Activated T-helper 1 cell treated with anti-CD3 and anti-CD28 coated beads, Interleukin-12 subunit alpha, Interleukin-12 subunit beta, Interleukin-2, Interleukin-4 antibody, amounts not matched to agents 30 ng/mL and 10 ng/mL and 1 ng/mL, durations not matched to agents 14 hours and 24 hours and 36 hours (primary cell): ENCODE measurements at regions not wholly inside any gene's neighbourhood (a gene's known extent, or its start where the extent isn't known, plus 50 kb on each side); places are given as distances from the start of the nearest gene placed in this dataset.

Experiments
- DNase-seq: peaks from one replicate; pipeline ENCODE4 v3.0.0; 2021; ENCODE audit warnings: low spot score
- H3K27ac Mint-ChIP-seq: one replicate; pipeline ENCODE4 v1.8.0; 2021; ENCODE audit warnings: mild to moderate bottlenecking, mixed read lengths
- H3K27me3 Mint-ChIP-seq: one replicate; pipeline ENCODE4 v1.8.0; 2022; ENCODE audit warnings: mild to moderate bottlenecking, moderate library complexity, mixed read lengths; ENCODE audit not compliant: insufficient read depth
- H3K36me3 Mint-ChIP-seq: one replicate; pipeline ENCODE4 v1.8.0; 2021; ENCODE audit warnings: low read depth, mixed read lengths
- H3K4me1 Mint-ChIP-seq: one replicate; pipeline ENCODE4 v1.8.0; 2021; ENCODE audit warnings: low read depth, mixed read lengths
- H3K4me3 Mint-ChIP-seq: one replicate; pipeline ENCODE4 v1.8.0; 2021; ENCODE audit warnings: mild to moderate bottlenecking, moderate library complexity, mixed read lengths
- H3K9me3 Mint-ChIP-seq: one replicate; pipeline ENCODE4 v1.8.0; 2021; ENCODE audit warnings: mixed read lengths
- intact Hi-C: fragments of 100-400 bp; cut with micrococcal nuclease; formaldehyde crosslinking; loops from one replicate; pipeline ENCODE4 v1.15.1; 2024

- Mint-ChIP-seq H3K27me3 (peaks cover 11% of the 10 kb centered on the region), H3K27ac (no peak overlapping the region), H3K4me1 (no peaks in the 10 kb centered on the region), H3K4me3 (no peak overlapping the region), H3K9me3 (no peaks in the 10 kb centered on the region), H3K36me3 (no peaks in the 10 kb centered on the region)
- intact Hi-C loops: no loop called here
- DNase-seq: no peak
Measured at GRCh38 chr10:128337860-128338378, 211.7 kb upstream of the MKI67 start.

GRCh38 chr10:128338951-128339350, 212.7 kb upstream of the MKI67 start:
- no peak overlapping the region for H3K4me3 Mint-ChIP-seq
- intact Hi-C loops: no loop called here
- no peaks in the 10 kb centered on the region for H3K9me3 Mint-ChIP-seq
- no peak overlapping the region for H3K27ac Mint-ChIP-seq
- H3K4me1 Mint-ChIP-seq: no peaks in the 10 kb centered on the region
- peaks cover 18% of the 10 kb centered on the region for H3K27me3 Mint-ChIP-seq
- no peak for DNase-seq
- H3K36me3 Mint-ChIP-seq: no peaks in the 10 kb centered on the region

- Mint-ChIP-seq H3K4me3 (no peak overlapping the region), H3K9me3 (no peaks in the 10 kb centered on the region), H3K4me1 (no peaks in the 10 kb centered on the region), H3K27me3 (peaks cover 18% of the 10 kb centered on the region), H3K36me3 (no peaks in the 10 kb centered on the region), H3K27ac (no peak overlapping the region)
- no peak for DNase-seq
- intact Hi-C loops: no loop called here
Measured at GRCh38 chr10:128339753-128340152, 213.5 kb upstream of the MKI67 start.

GRCh38 chr10:128345353-128345752, 219.1 kb upstream of the MKI67 start:
- no peaks in the 10 kb centered on the region for H3K9me3 Mint-ChIP-seq
- H3K36me3 Mint-ChIP-seq: no peaks in the 10 kb centered on the region
- peaks cover 30% of the 10 kb centered on the region for H3K27me3 Mint-ChIP-seq
- no peaks in the 10 kb centered on the region for H3K4me1 Mint-ChIP-seq
- H3K4me3 Mint-ChIP-seq: no peak overlapping the region
- intact Hi-C loops: no loop called here
- H3K27ac Mint-ChIP-seq: no peak overlapping the region
- no peak for DNase-seq

GRCh38 chr10:128360783-128361182, 234.6 kb upstream of the MKI67 start:
- H3K27ac Mint-ChIP-seq: no peak overlapping the region
- H3K9me3 Mint-ChIP-seq: no peaks in the 10 kb centered on the region
- DNase-seq: no peak
- no peaks in the 10 kb centered on the region for H3K36me3 Mint-ChIP-seq
- H3K4me1 Mint-ChIP-seq: no peaks in the 10 kb centered on the region
- intact Hi-C loops: no loop called here
- H3K27me3 Mint-ChIP-seq: peaks cover 3% of the 10 kb centered on the region
- H3K4me3 Mint-ChIP-seq: no peak overlapping the region

GRCh38 chr10:128361487-128361886, 235.3 kb upstream of the MKI67 start:
- no peaks in the 10 kb centered on the region for H3K9me3 Mint-ChIP-seq
- intact Hi-C loops: no loop called here
- no peak for DNase-seq
- no peak overlapping the region for H3K4me3 Mint-ChIP-seq
- no peaks in the 10 kb centered on the region for H3K4me1 Mint-ChIP-seq
- no peak overlapping the region for H3K27ac Mint-ChIP-seq
- H3K36me3 Mint-ChIP-seq: no peaks in the 10 kb centered on the region
- peaks cover 3% of the 10 kb centered on the region for H3K27me3 Mint-ChIP-seq

GRCh38 chr10:128362514-128362913, 236.3 kb upstream of the MKI67 start:
- Mint-ChIP-seq H3K36me3 (no peaks in the 10 kb centered on the region), H3K9me3 (no peaks in the 10 kb centered on the region), H3K27me3 (peaks cover 3% of the 10 kb centered on the region), H3K4me3 (no peak overlapping the region), H3K4me1 (no peaks in the 10 kb centered on the region), H3K27ac (no peak overlapping the region)
- DNase-seq: no peak
- intact Hi-C loops: no loop called here

GRCh38 chr10:128364631-128365030, 238.4 kb upstream of the MKI67 start:
- Mint-ChIP-seq H3K36me3 (no peaks in the 10 kb centered on the region), H3K27ac (no peak overlapping the region), H3K4me1 (no peaks in the 10 kb centered on the region), H3K9me3 (no peaks in the 10 kb centered on the region), H3K4me3 (no peak overlapping the region), H3K27me3 (peaks cover 3% of the 10 kb centered on the region)
- DNase-seq: no peak
- intact Hi-C loops: no loop called here

GRCh38 chr10:128365156-128365725, 239.0 kb upstream of the MKI67 start:
- H3K27ac Mint-ChIP-seq: no peak overlapping the region
- H3K9me3 Mint-ChIP-seq: no peaks in the 10 kb centered on the region
- no peak for DNase-seq
- H3K4me1 Mint-ChIP-seq: no peaks in the 10 kb centered on the region
- intact Hi-C loops: no loop called here
- no peak overlapping the region for H3K4me3 Mint-ChIP-seq
- H3K27me3 Mint-ChIP-seq: peaks cover 3% of the 10 kb centered on the region
- no peaks in the 10 kb centered on the region for H3K36me3 Mint-ChIP-seq

- DNase-seq: no peak
- Mint-ChIP-seq H3K27ac (no peak overlapping the region), H3K27me3 (peaks cover 3% of the 10 kb centered on the region), H3K9me3 (no peaks in the 10 kb centered on the region), H3K36me3 (no peaks in the 10 kb centered on the region), H3K4me1 (peaks cover under 1% of the 10 kb centered on the region), H3K4me3 (no peak overlapping the region)
- intact Hi-C loops: no loop called here
Measured at GRCh38 chr10:128367807-128368206, 241.6 kb upstream of the MKI67 start.

GRCh38 chr10:128369101-128369650, 243.0 kb upstream of the MKI67 start:
- H3K27me3 Mint-ChIP-seq: peaks cover under 1% of the 10 kb centered on the region
- no peak for DNase-seq
- peaks cover 10% of the 10 kb centered on the region for H3K4me1 Mint-ChIP-seq
- no peak overlapping the region for H3K4me3 Mint-ChIP-seq
- intact Hi-C loops: no loop called here
- H3K27ac Mint-ChIP-seq: no peak overlapping the region
- no peaks in the 10 kb centered on the region for H3K36me3 Mint-ChIP-seq
- no peaks in the 10 kb centered on the region for H3K9me3 Mint-ChIP-seq

GRCh38 chr10:128373071-128373749, 247.0 kb upstream of the MKI67 start:
- DNase-seq: peak; percentile 9
- Mint-ChIP-seq H3K4me1 (peaks cover 10% of the 10 kb centered on the region), H3K36me3 (no peaks in the 10 kb centered on the region), H3K27me3 (peaks cover 3% of the 10 kb centered on the region), H3K9me3 (no peaks in the 10 kb centered on the region), H3K27ac (no peak overlapping the region), H3K4me3 (no peak overlapping the region)
- intact Hi-C loops: no loop called here

GRCh38 chr10:128373831-128374230, 247.6 kb upstream of the MKI67 start:
- peaks cover 10% of the 10 kb centered on the region for H3K4me1 Mint-ChIP-seq
- H3K9me3 Mint-ChIP-seq: no peaks in the 10 kb centered on the region
- DNase-seq: no peak

More at GRCh38 chr10:128373831-128374230, 247.6 kb upstream of the MKI67 start:
- H3K27ac Mint-ChIP-seq: no peak overlapping the region
- peaks cover 3% of the 10 kb centered on the region for H3K27me3 Mint-ChIP-seq
- intact Hi-C loops: no loop called here
- no peak overlapping the region for H3K4me3 Mint-ChIP-seq
- H3K36me3 Mint-ChIP-seq: no peaks in the 10 kb centered on the region
